Duodenal mucosa (tissue), 2 donors: ENCODE measurements at regions not wholly inside any gene's neighbourhood (a gene's known extent, or its start where the extent isn't known, plus 50 kb on each side); places are given as distances from the start of the nearest gene placed in this dataset.

Experiments used
- H3K27ac ChIP-seq: one replicate; pipeline ENCODE4 v1.7.0; 2013; ENCODE audit warnings: low read depth, low read length
- H3K27me3 ChIP-seq, 2 donors: one replicate each; pipeline ENCODE4 v1.7.0; 2013; ENCODE audit warnings: low read length in 2 of 2, control low read depth in 1 of 2; ENCODE audit not compliant: insufficient read depth in 2 of 2, control insufficient read depth in 1 of 2
- H3K36me3 ChIP-seq, 2 donors: one replicate each; pipeline ENCODE4 v1.7.0; 2013; ENCODE audit warnings: low read length in 2 of 2, control low read depth in 1 of 2; ENCODE audit not compliant: insufficient read depth in 2 of 2, control insufficient read depth in 1 of 2
- H3K4me1 ChIP-seq, 2 donors: one replicate each; pipeline ENCODE4 v1.7.0; 2013; ENCODE audit warnings: low read length in 2 of 2, control low read depth in 1 of 2; ENCODE audit not compliant: insufficient read depth in 2 of 2, control insufficient read depth in 1 of 2
- H3K4me3 ChIP-seq, 2 donors: one replicate each; pipeline ENCODE4 v1.7.0; 2013; ENCODE audit warnings: low read length in 2 of 2, low read depth in 1 of 2
- H3K9ac ChIP-seq, 2 donors: one replicate each; pipeline ENCODE4 v1.7.0; 2013; ENCODE audit warnings: low read length in 2 of 2, low read depth in 1 of 2
- H3K9me3 ChIP-seq, 2 donors: one replicate each; pipeline ENCODE4 v1.7.0; 2013; ENCODE audit warnings: low read length in 2 of 2, control low read depth in 1 of 2; ENCODE audit not compliant: control insufficient read depth in 1 of 2

GRCh38 chr18:24868311-24868710 lies 407.9 kb downstream of the HRH4 start:
- Histone ChIP-seq H3K4me1 (peaks cover 4 to 11% of the 10 kb centered on the region in 2 donors), H3K9me3 (no peaks in the 10 kb centered on the region), H3K4me3 (no peak overlapping the region), H3K27ac (no peak overlapping the region), H3K27me3 (no peaks in the 10 kb centered on the region), H3K9ac (no peak overlapping the region), H3K36me3 (no peaks in the 10 kb centered on the region)

- Histone ChIP-seq H3K9me3 (no peaks in the 10 kb centered on the region), H3K27ac (no peak overlapping the region), H3K36me3 (no peaks in the 10 kb centered on the region), H3K9ac (no peak overlapping the region), H3K4me3 (no peak overlapping the region), H3K27me3 (no peaks in the 10 kb centered on the region), H3K4me1 (peaks cover 4 to 11% of the 10 kb centered on the region in 2 donors)
Observed at GRCh38 chr18:24868760-24869237, 408.4 kb downstream of the HRH4 start.

GRCh38 chr18:24869285-24869684 lies 408.8 kb downstream of the HRH4 start:
- Histone ChIP-seq H3K27ac (no peak overlapping the region), H3K4me3 (no peak overlapping the region), H3K4me1 (peaks cover 4 to 11% of the 10 kb centered on the region in 2 donors), H3K9me3 (no peaks in the 10 kb centered on the region), H3K27me3 (no peaks in the 10 kb centered on the region), H3K9ac (no peak overlapping the region), H3K36me3 (no peaks in the 10 kb centered on the region)

GRCh38 chr18:24875286-24875685 lies 414.8 kb downstream of the HRH4 start:
- H3K4me1 ChIP-seq = no peaks in the 10 kb centered on the region
- no peak overlapping the region for H3K9ac ChIP-seq
- no peak overlapping the region for H3K4me3 ChIP-seq
- no peaks in the 10 kb centered on the region for H3K9me3 ChIP-seq
- H3K36me3 ChIP-seq = no peaks in the 10 kb centered on the region
- H3K27me3 ChIP-seq = no peaks in the 10 kb centered on the region
- no peak overlapping the region for H3K27ac ChIP-seq

GRCh38 chr18:24875777-24876176 lies 415.3 kb downstream of the HRH4 start:
- H3K27me3 ChIP-seq = no peaks in the 10 kb centered on the region
- H3K36me3 ChIP-seq = no peaks in the 10 kb centered on the region
- H3K27ac ChIP-seq = no peak overlapping the region
- H3K9me3 ChIP-seq = no peaks in the 10 kb centered on the region
- no peak overlapping the region for H3K4me3 ChIP-seq
- H3K4me1 ChIP-seq = no peaks in the 10 kb centered on the region
- H3K9ac ChIP-seq = no peak overlapping the region

GRCh38 chr18:24876266-24876665 lies 415.8 kb downstream of the HRH4 start:
- Histone ChIP-seq H3K9ac (no peak overlapping the region), H3K36me3 (no peaks in the 10 kb centered on the region), H3K9me3 (no peaks in the 10 kb centered on the region), H3K4me3 (no peak overlapping the region), H3K27me3 (no peaks in the 10 kb centered on the region), H3K27ac (no peak overlapping the region), H3K4me1 (no peaks in the 10 kb centered on the region)

GRCh38 chr18:24877066-24877465 lies 416.6 kb downstream of the HRH4 start:
- no peak overlapping the region for H3K9ac ChIP-seq
- no peak overlapping the region for H3K27ac ChIP-seq
- H3K9me3 ChIP-seq = no peaks in the 10 kb centered on the region
- no peaks in the 10 kb centered on the region for H3K27me3 ChIP-seq
- no peak overlapping the region for H3K4me3 ChIP-seq
- no peaks in the 10 kb centered on the region for H3K4me1 ChIP-seq
- H3K36me3 ChIP-seq = no peaks in the 10 kb centered on the region

GRCh38 chr18:24877546-24877945 lies 417.1 kb downstream of the HRH4 start:
- Histone ChIP-seq H3K36me3 (no peaks in the 10 kb centered on the region), H3K4me3 (no peak overlapping the region), H3K27me3 (no peaks in the 10 kb centered on the region), H3K9me3 (no peaks in the 10 kb centered on the region), H3K27ac (no peak overlapping the region), H3K4me1 (no peaks in the 10 kb centered on the region), H3K9ac (no peak overlapping the region)

- Histone ChIP-seq H3K4me3 (no peak overlapping the region), H3K4me1 (no peaks in the 10 kb centered on the region), H3K27me3 (no peaks in the 10 kb centered on the region), H3K27ac (no peak overlapping the region), H3K9ac (no peak overlapping the region), H3K9me3 (no peaks in the 10 kb centered on the region), H3K36me3 (no peaks in the 10 kb centered on the region)
Observed at GRCh38 chr18:24878289-24878688, 417.9 kb downstream of the HRH4 start.

- Histone ChIP-seq H3K9me3 (no peaks in the 10 kb centered on the region), H3K4me1 (no peaks in the 10 kb centered on the region)
Observed at GRCh38 chr18:24885276-24885675, 424.8 kb downstream of the HRH4 start.

GRCh38 chr18:24894880-24895279 lies 434.4 kb downstream of the HRH4 start:
- H3K27me3 ChIP-seq = no peaks in the 10 kb centered on the region
- H3K9ac ChIP-seq = no peak overlapping the region
- H3K9me3 ChIP-seq = no peaks in the 10 kb centered on the region
- H3K27ac ChIP-seq = no peak overlapping the region
- no peaks in the 10 kb centered on the region for H3K4me1 ChIP-seq
- H3K36me3 ChIP-seq = no peaks in the 10 kb centered on the region
- no peak overlapping the region for H3K4me3 ChIP-seq

More at GRCh38 chr18:24885276-24885675, 424.8 kb downstream of the HRH4 start:
- Histone ChIP-seq H3K9ac (no peak overlapping the region), H3K27me3 (no peaks in the 10 kb centered on the region), H3K27ac (no peak overlapping the region), H3K4me3 (no peak overlapping the region), H3K36me3 (no peaks in the 10 kb centered on the region)
